ENCODE measurements at regions not wholly inside any gene's neighbourhood (a gene's known extent, or its start where the extent isn't known, plus 50 kb on each side); places are given as distances from the start of the nearest gene placed in this dataset.

DNA sequence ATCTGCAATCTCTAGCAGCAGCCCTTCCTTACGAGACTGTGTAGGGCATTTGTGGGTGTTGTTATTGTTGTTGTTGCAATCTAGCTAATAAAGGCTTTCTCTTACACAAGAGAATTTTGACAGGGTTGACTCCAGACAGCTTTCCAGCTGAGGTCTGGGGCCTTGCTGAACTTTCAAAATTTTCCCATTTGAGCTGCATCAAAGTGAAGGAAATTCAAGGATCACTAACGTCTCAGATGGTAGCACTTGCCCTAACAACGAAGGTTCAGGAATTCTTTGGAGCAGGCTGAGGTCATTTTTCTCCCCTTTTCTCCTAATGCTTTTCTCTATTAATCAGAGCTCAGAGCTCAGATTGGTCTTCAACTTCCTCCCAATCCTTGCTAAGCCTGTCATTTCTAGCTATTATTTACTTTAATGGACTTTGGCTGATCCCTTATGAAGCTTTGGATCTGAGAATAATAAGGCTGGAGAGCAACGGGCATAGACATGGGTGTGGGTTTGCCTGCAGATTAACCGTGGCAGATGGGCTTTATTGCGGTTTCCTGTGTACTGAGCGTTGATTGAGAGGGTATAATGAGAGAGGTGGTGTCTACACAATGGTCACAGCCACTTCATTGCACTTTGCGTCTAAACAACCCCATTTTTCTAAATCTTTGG, 614.0 kb upstream of the AGTR1 start:
- no peak for DNase-seq (ENCODE audit: low spot score)

DNA sequence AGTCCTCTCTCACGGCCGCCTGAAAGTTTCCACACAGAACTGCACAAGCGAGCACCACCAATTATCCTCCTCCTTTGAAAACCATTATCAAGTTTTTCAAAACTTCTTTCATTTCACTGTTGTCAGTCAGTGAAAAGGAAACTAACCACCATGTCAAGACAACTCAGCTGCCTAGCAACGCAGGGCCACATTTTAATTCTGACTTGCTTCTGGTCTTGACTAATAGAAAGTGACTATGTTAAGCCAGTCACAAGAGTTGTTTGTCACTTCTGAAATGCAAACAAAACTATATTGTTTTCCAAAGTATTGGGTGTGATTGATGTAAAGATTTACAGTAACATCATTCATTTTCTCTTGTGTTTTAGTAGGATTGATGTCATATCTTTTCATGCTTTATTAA, 612.8 kb upstream of the AGTR1 start:
- DNase-seq (ENCODE audit: low spot score) = no peak

DNA sequence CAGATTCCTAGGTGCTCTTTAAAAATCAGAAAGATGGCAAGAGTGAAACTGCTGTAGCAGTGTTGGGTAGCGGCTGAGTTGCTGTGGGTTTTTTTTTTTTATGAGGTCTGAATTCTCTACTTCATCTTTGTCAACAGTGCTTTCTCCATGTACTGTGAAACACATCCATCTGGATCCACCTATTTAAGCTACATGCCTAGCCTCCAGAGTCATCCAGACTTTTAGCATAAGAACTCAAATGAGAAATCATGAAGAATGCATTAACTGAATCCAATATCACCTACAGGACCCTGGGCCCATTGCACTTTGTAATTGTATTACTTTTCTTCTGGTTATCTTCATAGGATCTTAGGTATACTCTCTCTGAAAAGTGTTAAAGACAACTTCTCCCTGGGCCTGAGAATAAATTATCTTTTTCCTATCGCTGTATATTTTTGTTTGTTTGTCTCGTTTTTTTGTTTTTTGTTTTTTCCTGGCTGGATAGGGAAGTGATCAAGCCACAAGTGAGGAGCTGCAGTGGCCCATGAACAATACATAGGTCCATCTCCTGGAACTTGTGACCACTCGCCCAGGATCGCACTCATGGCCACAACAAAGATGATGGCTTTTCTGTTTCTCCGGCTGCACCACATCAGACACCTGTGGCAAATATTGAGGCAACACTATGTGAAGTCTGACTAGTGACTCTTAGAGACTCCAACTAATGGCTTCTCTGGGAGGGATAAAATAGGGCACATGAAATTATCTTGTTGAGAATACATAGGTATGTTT, 609.9 kb upstream of the AGTR1 start:
- no peak for DNase-seq (ENCODE audit: low spot score)

DNA sequence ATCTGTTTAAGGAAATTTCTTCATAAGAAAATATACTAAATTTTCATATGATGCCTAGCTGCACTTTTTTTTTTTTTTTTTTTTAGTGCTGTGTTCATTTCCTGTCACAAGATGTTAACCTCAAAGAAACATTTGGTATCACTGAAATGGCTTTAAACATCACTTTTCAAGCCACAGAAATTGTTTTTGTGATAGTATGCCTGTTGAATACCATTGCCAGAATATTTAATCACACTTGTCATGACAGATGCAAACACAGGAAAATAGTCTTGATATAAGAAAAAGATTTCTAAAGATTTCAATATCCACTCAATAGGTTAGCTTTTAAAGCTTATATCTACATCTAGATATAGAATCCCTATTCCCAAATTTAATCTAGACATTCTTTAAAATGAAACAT, 608.5 kb upstream of the AGTR1 start:
- no peak for DNase-seq (ENCODE audit: low spot score)

DNA sequence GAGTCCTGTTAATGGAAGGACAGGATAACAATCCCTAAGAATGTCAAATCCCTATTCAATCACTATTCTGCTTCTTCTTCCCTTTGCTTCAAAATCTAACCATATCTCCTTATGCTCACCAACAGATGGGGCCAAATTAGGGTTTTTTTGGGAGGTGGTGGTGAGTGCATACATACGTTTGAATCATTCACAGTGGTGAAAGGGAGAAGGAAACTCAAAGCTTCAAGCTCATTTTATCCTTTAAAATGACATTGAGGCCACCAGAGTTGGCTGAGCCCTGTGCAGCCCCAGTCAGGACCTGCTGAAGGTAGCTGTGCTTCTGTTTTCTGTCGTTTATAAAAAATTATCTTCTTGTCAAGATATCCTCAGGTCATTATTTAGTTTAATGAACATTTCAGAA, 607.5 kb upstream of the AGTR1 start:
- DNase-seq (ENCODE audit: low spot score) = no peak

DNA sequence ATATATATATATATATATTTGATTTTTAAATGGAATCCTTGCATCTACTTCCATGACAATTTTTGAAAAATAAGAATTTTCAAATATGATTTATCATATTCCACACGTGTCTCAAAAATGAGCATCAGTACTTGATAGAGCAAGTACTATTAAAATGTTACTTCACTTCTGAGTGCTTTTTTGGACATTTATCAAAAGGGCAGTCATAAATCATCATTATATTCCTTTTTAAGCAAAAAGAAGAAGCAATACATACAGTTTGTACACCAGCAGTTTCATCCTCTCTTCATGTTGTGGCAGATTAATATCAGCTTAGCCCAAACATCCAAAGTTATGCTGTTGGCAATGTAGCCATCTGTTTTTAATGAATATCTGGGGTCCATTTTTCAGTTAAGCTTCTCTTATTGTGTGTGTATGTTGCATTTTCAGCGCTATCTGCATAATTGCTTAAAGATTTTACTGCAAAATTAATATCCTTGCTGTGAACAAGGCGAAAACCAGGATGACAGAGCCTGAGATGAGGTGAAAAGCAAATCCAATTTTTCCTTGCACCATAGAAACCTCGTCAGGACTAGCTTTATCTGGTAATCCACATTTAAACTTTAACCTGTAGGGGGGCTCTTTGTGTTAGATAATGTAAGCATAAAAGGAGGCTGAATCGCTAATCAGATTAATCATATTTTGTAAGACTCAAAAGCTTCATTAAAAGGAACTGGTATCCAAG, 604.9 kb upstream of the AGTR1 start:
- no peak for DNase-seq (ENCODE audit: low spot score)

DNA sequence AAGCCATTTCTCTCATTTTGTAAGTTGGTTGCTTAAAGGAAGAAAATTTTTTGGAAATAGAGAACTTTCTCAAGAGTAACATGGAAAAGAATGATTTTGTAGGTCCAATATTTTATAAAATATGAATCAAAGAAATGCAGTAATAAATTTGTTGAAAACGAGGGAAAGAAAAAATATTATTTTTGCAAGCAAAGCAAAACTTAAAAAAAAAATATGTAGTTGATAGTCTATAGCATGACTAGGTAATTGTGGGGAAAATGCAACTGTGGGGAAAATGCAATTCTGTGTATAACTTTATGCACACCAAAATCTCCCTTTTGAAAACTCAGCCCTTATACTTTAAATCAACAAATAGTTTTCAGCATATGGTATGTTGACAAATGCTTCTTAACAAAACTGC, 604.0 kb upstream of the AGTR1 start:
- DNase-seq (ENCODE audit: low spot score) = no peak

DNA sequence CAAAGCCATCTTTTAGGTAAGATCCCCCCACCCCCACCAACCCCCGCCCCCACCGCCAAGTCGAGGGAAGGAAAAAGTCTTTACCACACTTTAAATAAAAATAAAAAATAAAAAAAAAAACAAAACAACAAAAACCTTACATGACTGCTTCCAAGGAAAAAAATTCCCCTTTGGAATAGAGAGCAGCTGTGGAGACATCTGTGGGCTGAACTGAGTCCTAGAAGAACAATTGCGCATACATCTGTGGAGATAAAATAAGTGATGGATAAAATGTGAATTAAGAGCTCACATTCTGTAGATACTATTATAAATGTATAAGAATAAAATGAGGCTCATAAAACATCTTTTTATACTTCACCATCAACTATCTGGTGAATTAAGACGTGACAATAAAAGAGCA, 601.7 kb upstream of the AGTR1 start:
- DNase-seq (ENCODE audit: low spot score) = no peak

DNA sequence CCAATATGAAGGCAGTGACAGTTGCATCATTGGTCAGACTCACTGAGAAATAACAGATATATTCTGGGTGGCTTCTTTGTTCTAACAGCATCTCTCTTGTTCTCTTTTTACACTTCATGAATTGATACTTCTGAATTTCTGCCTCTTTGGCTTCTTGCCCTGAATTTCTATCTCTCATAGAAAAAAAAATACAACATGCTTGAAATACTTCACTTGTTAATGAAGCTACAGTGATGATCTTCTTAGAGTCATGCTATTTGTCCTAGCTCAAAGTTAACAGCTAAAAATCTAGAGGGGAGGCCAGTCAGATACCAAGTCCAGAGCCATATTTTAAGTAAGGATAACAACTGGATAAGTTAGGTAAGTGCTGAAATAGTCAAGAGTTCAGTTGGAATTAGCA, 597.2 kb upstream of the AGTR1 start:
- no peak for DNase-seq (ENCODE audit: low spot score)

DNA sequence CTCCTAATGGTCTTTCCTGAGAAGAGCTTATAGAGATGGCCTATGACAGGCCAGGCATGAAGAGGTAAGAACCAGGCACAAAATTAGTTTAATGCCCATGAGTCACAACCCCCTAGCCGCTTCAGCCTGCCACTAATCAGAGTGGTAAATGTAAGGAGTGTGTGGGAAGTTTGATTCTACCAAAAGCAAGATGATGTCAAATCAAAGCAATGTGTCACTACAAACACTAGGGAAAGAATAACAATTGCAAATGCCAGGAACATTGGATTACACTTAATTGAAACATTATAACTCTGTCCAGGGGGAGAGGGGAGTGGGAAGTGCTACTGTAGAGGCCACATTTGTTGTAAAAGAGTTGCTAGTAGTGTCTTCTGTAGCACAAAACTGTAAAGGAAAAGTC, 596.6 kb upstream of the AGTR1 start:
- DNase-seq (ENCODE audit: low spot score) = no peak

DNA sequence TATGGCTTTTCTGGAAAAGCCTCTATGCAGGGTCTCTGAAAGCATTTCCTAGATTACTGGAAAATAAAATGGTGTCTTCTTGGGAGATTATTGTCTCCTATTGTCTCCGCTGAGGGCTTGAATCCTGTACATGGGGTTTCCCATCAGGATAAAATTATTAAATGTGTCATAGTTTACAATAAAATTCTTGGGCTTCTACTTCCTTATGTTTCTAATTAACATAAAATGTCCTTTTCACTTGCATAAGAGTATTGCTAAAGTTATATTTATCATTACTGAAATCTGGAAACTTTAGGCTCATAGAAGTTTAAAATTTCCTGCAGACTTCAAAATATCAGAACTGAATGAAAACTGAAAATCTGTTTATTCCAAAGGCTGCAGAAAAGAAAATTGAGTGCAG, 595.5 kb upstream of the AGTR1 start:
- DNase-seq (ENCODE audit: low spot score) = no peak

DNA sequence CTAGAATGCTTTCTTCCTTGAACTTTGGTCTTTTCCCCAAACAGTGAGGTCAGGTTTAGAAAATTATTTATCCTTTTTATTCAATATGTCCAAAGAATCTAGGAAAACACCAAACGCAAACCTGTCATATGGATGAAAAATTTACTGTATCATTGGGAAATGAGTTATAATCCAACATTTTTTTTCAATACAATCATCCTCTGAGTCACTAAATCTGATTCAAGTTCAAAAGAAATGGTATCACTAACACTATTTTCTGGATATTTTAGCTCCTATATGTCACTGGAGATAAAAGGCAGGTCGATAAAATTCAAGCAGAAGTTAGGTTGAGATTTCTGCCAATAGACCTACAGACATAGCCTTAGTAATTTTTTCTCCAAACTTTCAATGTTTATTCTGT, 591.6 kb upstream of the AGTR1 start:
- DNase-seq (ENCODE audit: low spot score) = no peak

DNA sequence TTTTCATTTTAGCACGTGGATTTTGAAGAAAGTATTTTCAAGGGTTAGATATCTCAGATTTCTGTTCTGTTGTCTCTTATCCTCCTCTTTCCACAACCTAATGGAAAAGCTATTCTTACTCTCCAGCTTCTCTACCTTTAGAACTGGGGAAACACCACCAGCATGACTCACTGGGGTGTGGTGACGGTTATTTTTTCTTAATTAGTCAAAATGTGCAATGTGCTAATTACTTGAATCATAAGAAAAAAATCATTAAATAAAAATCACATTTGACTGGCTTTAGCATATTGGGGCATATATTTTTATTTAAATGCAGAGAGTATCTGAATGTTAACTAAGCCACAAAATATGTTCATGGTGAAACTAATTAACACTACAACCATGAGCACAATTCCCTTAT, 570.7 kb upstream of the AGTR1 start:
- no peak for DNase-seq (ENCODE audit: low spot score)

DNA sequence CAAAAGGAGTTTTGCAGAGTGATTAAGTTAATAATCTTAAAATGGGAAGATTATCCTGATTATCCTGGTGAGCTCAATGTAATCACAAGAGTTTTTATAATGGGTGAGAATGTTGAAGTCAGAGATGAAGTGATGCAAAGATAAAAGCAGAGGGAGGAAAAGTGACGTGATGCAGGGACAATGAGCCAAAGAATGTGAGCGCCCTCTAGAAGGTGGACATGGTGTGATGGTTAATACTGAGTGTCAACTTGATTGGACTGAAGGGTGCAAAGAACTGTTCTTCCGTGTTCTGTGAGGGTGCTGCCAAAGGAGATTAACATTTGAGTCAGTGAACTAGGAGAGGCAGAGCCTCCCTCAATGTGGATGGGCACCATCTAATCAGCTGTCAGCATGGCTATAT, 569.6 kb upstream of the AGTR1 start:
- DNase-seq (ENCODE audit: low spot score) = no peak

DNA sequence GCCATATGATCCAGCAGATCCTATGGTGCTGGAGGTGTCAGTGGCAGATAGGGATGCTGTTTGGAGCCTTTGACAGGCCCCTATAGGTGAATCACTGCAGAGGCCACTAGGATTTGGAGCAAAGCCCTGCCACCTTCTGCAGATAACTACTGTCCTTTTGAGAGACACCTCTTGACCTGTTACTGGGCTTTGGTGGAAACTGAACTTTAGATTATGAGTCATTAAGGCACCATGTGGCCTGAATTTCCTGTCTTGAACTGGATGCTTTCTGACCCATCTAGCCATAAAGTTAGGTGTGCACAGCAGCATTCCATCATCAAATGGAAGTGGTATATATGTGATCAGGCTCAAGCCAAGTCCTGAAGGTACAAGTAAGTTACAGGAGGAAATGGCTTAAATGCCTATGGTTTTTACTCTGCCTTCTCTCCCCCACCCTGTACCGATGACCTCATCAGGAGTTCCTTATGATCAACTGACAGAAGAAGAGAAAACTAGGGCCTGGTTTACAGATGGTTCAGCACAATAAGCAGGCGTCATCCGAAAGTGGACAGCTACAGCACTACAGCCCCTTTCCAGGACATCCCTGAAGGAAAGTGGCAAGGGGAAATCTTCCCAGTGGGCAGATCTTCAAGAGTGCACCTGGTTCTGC, 565.6 kb upstream of the AGTR1 start:
- DNase-seq (ENCODE audit: low spot score) = no peak

DNA sequence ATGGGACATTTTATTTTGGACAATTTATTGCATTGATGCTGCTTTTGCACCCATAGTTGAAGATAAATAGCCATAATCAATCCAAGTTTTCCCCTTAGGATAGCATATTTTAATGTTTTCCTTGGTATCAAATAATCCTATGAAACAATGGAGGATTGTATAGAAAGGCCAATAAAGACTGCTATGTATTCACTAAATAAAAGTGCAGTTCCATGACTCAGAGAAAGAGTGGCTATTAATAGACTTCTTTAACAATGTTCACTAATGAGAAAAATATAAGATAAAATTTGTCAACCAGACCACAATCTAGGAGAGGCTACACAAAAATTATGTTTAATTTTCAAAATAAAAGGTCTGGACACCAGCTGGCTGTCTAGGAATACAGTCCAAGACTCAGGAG, 560.9 kb upstream of the AGTR1 start:
- no peak for DNase-seq (ENCODE audit: low spot score)

DNA sequence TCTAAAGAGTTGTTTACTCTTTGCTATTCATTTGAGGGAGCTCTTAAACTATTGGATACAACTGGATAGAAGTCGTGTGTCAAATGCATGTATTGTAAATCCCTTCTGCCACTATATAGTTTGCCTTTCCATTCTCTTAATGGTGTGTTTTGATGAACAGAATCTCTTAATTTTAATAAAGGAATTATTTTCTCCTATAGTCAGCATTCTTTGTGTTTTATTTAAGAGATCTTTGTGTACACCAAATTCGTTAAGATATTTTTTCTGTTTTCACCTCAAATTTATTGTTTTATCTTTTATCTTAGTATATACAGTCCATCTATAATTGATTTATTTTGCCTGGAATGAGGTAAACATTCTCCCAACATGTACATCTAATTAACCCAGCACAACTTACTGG, 551.5 kb upstream of the AGTR1 start:
- no peak for DNase-seq (ENCODE audit: low spot score)

DNA sequence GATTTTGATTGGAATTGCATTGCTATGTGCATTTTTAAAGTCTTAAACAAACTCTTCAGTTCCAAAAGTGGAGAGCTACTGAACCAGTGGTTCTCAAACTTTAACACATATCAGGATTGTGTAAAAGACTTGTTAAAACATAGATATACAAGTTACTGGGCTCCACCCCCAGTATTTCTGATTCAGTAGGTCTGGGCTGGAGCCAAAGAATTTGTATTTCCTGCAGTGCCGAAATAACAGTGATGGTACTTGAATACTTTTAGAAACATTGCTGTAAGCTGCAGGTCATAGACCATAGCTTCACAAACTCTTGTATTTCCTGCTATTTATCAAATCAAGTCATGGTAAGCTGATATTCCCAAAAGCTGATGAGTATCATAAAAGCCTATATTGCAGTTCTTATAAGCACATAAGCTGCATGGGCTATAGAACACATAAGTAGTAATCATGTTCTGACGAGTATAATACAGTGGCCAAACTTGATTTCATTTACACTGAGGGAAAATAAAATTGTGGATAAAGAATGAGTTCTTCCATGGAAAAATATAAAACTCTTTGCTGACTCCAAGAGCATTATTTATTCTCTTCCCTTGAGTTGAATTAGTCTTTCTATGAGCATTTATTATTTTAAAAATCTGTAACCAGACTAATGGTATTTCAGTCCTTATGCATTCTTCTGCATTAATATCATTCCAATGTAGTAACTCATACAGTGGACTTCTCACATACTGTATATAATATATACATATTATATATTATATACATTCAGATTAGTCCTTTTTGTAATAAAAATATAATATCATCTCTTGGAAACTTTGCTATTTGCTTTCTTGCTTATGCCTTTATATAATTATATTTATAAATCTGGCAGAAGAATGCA, 550.5 kb upstream of the AGTR1 start:
- DNase-seq (ENCODE audit: low spot score) = no peak

DNA sequence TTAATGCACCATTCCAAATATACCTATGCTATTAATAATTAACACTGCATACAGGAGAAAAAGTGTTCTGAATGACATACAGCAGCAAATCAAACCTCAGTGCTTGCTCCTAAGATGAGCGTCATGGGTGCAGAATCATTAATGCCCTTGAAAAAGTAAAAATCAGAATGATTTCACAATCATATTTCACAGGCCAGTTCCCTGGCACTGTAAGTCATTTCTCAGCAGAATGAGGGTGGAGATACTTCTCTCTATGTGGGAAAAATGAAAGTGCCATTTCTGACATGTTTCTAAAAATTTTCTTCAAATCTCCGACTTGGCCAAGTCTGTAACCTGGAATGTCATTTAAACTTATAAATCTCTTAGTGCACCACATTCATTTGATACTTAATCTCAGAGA, 549.8 kb upstream of the AGTR1 start:
- DNase-seq (ENCODE audit: low spot score) = no peak

DNA sequence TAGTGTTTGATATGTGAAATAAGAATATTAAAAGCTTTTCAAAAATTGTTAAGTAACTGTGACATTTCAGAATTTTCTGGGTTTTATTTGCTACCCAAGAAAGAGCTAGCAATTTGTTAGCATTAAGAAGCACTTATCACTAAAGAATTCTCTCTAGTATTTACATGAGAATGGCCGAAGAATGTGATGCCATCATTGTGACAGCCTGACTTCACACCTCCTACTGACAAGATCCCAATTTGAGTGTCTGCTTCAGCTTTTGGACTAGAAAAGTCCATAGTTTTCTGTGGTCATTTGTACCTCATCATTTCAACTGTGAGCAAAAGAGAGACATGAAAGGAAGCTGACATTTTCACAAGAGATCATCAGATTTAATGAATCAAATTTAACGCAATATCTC, 548.1 kb upstream of the AGTR1 start:
- DNase-seq (ENCODE audit: low spot score) = peak; percentile 18

DNA sequence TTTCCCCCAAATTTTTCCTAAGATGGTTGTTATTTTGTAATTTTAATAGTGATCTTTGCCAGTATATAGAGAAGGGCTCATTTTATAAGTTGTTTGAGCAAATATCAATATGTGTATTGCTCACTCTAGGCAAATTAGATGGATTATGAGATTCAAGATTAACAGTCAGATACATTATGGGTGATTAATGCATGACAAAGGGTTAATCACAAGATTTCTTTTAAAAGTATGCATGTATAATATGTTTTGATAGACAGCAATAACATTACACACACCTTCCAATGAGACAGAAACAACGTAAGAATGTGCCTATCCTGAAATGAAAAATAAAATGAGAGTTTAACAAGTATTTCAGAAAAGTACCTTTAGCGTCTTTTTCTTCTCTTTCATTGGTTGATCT, 547.6 kb upstream of the AGTR1 start:
- no peak for DNase-seq (ENCODE audit: low spot score)

DNA sequence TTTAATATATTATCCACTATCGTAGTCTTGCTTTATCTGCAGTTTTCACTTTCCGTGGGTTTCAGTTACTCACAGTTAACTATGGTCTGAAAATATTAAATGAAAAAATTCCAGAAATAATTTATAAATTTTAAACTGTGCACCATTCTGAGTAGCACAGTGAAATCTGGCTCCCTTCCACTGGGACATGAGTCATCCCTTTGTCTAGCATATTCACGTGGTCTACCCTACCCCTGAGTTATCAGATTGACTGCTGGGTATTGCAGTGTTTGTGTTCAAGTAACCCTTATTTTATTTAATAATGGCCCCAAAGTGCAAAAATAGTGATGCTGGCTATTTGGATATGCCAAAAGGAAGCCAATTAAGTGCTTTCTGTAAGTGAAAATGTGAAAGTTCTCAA, 539.5 kb upstream of the AGTR1 start:
- DNase-seq (ENCODE audit: low spot score) = no peak
